Sigmoid colon (tissue), 4 donors: ENCODE measurements at regions not wholly inside any gene's neighbourhood (a gene's known extent, or its start where the extent isn't known, plus 50 kb on each side); places are given as distances from the start of the nearest gene placed in this dataset.

ENCODE experiments used
- CTCF ChIP-seq, 4 experiments: fragments of 450-650 bp in 3 of 4; fragments of 200-600 bp in 1 of 4; IDR thresholded peaks; one replicate each; pipeline ENCODE4 v1.5.1; 2016 to 2019; ENCODE audit warnings: antibody characterized with exemption in 4 of 4, mild to moderate bottlenecking in 3 of 4, moderate library complexity in 2 of 4
- EP300 ChIP-seq, 4 donors: sonication (generic); formaldehyde crosslinking; IDR thresholded peaks; one replicate each; pipeline ENCODE4 v1.6.1; 2017; ENCODE audit warnings: antibody characterized with exemption in 4 of 4
- POLR2A ChIP-seq, 2 donors: fragments of 450-650 bp; IDR thresholded peaks; one replicate each; pipeline ENCODE4 v1.6.1; 2016; ENCODE audit warnings: antibody characterized with exemption in 2 of 2, mild to moderate bottlenecking in 2 of 2, moderate library complexity in 2 of 2
- POLR2AphosphoS5 ChIP-seq, 4 donors: sonication (generic); formaldehyde crosslinking; IDR thresholded peaks; one replicate each; pipeline ENCODE4 v1.6.1; 2017; ENCODE audit warnings: antibody characterized with exemption in 4 of 4

DNA sequence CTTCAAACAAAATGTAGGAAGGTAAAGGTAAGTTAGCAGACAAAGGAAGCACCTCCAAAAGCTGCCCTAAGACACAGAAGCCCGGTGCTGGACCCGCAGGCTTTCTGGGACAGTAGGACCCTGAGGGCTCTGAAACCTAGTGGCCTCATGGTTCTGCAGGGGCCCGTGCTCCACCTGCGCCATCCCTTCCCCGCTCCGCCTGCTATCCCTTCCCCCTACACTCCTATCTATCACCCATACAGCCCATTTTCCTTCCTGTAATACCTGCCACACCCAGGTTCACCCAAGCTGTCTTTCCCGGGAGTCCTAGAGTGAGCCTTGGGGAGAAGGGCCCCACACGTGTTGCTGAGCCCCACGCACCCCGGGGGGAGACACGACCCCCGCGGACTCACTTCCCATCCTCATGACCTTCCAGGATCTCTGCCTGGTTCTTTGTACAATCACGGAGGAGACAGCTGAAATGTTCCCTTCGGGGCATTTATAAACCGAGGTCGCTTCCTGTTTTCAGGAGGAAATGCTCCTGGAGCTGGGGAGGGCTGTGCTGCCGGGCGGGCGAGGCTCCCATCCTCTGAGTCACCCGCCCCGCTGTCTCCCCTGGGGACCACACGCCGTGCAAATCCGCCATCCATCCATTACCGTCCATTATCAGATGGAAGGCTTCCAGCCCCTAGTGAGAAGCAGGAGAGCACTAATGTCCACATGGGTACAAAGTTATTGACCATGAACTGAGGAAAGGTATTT, 251.7 kb upstream of the PITRM1 start:
- TF ChIP-seq CTCF (IDR thresholded peaks at IDR 0.05) = no peak
- no peak for TF ChIP-seq POLR2A (IDR thresholded peaks at IDR 0.05)
- TF ChIP-seq EP300 (IDR thresholded peaks at IDR 0.05) = no peak
- no peak for TF ChIP-seq POLR2AphosphoS5 (IDR thresholded peaks at IDR 0.05)
